ENCODE measurements at regions not wholly inside any gene's neighbourhood (a gene's known extent, or its start where the extent isn't known, plus 50 kb on each side); places are given as distances from the start of the nearest gene placed in this dataset.
"Not testable (repeated sequence)": the region's sequence is repeated elsewhere in the genome, so short reads cannot be mapped to it uniquely, and the experiment has no call there.

GRCh38 chr1:215426101-215426500 is 141.0 kb upstream of the KCTD3 start:
- H2BK120ac ChIP-seq (ENCODE audit: low read depth, low read length), result no peak overlapping the region
- no peak overlapping the region for H3K18ac ChIP-seq (ENCODE audit: low read length)
- no peak overlapping the region for H3K9ac ChIP-seq (ENCODE audit: low read depth, low read length, poor library complexity)
- no peak overlapping the region for H3K14ac ChIP-seq (ENCODE audit: low read length)
- no peak overlapping the region for H2BK15ac ChIP-seq (ENCODE audit: low read length)
- H2BK5ac ChIP-seq (ENCODE audit: low read length), result no peak overlapping the region
- H4K8ac ChIP-seq (ENCODE audit: low read depth, low read length), result no peak overlapping the region
- no peaks in the 10 kb centered on the region for H3K27me3 ChIP-seq (ENCODE audit: control insufficient read depth in 3 of 3, insufficient read depth in 3 of 3, low read depth in 1 of 3, low read length in 3 of 3)
- H3K79me1 ChIP-seq (ENCODE audit: low read depth, low read length), result no peaks in the 10 kb centered on the region
- H3K36me3 ChIP-seq (replicated peaks in 1 of 2; ENCODE audit: control insufficient read depth in 2 of 2, insufficient read depth in 2 of 2, low read length in 2 of 2), result no peaks in the 10 kb centered on the region
- DNase-seq (ENCODE audit: low spot score), result no peak
- no peaks in the 10 kb centered on the region for H3K9me3 ChIP-seq (replicated peaks in 1 of 2; ENCODE audit: control insufficient read depth in 2 of 2, insufficient read depth in 1 of 2, low read depth in 1 of 2, low read length in 2 of 2)
- no peak overlapping the region for H4K91ac ChIP-seq (ENCODE audit: low read depth, low read length, poor library complexity)
- H3K4me1 ChIP-seq (ENCODE audit: control insufficient read depth in 2 of 2, insufficient read depth in 1 of 2, low read depth in 1 of 2, low read length in 2 of 2), result peaks cover 0 to 5% of the 10 kb centered on the region in 2 donors
- H3K23ac ChIP-seq (ENCODE audit: low read depth, low read length, poor library complexity), result no peak overlapping the region
- H3K4ac ChIP-seq (ENCODE audit: low read length), result no peak overlapping the region
- no peak overlapping the region for H2AK5ac ChIP-seq (ENCODE audit: low read depth, low read length)
- H3K4me2 ChIP-seq (ENCODE audit: insufficient read depth, low read length, poor library complexity, severe bottlenecking), result no peak overlapping the region
- H2AFZ ChIP-seq (ENCODE audit: low read length), result no peak overlapping the region
- H3K27ac ChIP-seq (replicated peaks; ENCODE audit: low read length), result no peak overlapping the region
- H2BK12ac ChIP-seq (ENCODE audit: low read length), result no peak overlapping the region
- H3K4me3 ChIP-seq (ENCODE audit: low read length in 2 of 2), result no peak overlapping the region

GRCh38 chr1:215432483-215433227 is 134.4 kb upstream of the KCTD3 start:
- not testable (repeated sequence) for H3K79me1 ChIP-seq (ENCODE audit: low read depth, low read length); H4K8ac ChIP-seq (ENCODE audit: low read depth, low read length); H3K18ac ChIP-seq (ENCODE audit: low read length); H3K14ac ChIP-seq (ENCODE audit: low read length); H2BK12ac ChIP-seq (ENCODE audit: low read length); H2BK5ac ChIP-seq (ENCODE audit: low read length); H3K9me3 ChIP-seq (replicated peaks in 1 of 2; ENCODE audit: control insufficient read depth in 2 of 2, insufficient read depth in 1 of 2, low read depth in 1 of 2, low read length in 2 of 2); H3K27me3 ChIP-seq (ENCODE audit: control insufficient read depth in 3 of 3, insufficient read depth in 3 of 3, low read depth in 1 of 3, low read length in 3 of 3); H3K4ac ChIP-seq (ENCODE audit: low read length); H3K4me3 ChIP-seq (ENCODE audit: low read length in 2 of 2); H3K4me1 ChIP-seq (ENCODE audit: control insufficient read depth in 2 of 2, insufficient read depth in 1 of 2, low read depth in 1 of 2, low read length in 2 of 2); H3K27ac ChIP-seq (replicated peaks; ENCODE audit: low read length); H3K23ac ChIP-seq (ENCODE audit: low read depth, low read length, poor library complexity); H2AK5ac ChIP-seq (ENCODE audit: low read depth, low read length); H3K9ac ChIP-seq (ENCODE audit: low read depth, low read length, poor library complexity); H3K36me3 ChIP-seq (replicated peaks in 1 of 2; ENCODE audit: control insufficient read depth in 2 of 2, insufficient read depth in 2 of 2, low read length in 2 of 2); H3K4me2 ChIP-seq (ENCODE audit: insufficient read depth, low read length, poor library complexity, severe bottlenecking); H2BK15ac ChIP-seq (ENCODE audit: low read length); H4K91ac ChIP-seq (ENCODE audit: low read depth, low read length, poor library complexity); H2BK120ac ChIP-seq (ENCODE audit: low read depth, low read length); DNase-seq (ENCODE audit: low spot score); H2AFZ ChIP-seq (ENCODE audit: low read length)
- no CpG with 5 or more reads among the region's 6 CpGs for WGBS, 2 donors (ENCODE audit: extremely low coverage in 2 of 2, insufficient read length in 2 of 2, insufficient replicate concordance in 1 of 2)

- H3K9me3 ChIP-seq (replicated peaks in 1 of 2; ENCODE audit: control insufficient read depth in 2 of 2, insufficient read depth in 1 of 2, low read depth in 1 of 2, low read length in 2 of 2), result no peaks in the 10 kb centered on the region
- WGBS, 2 donors (ENCODE audit: extremely low coverage in 2 of 2, insufficient read length in 2 of 2, insufficient replicate concordance in 1 of 2), result no CpG with 5 or more reads among the region's 8 CpGs
These were observed 133.9 kb upstream of the KCTD3 start for GRCh38 chr1:215433237-215433636.

GRCh38 chr1:215439549-215439948 is 127.6 kb upstream of the KCTD3 start:
- no peak overlapping the region for H3K18ac ChIP-seq (ENCODE audit: low read length)
- no peak overlapping the region for H4K91ac ChIP-seq (ENCODE audit: low read depth, low read length, poor library complexity)
- no peaks in the 10 kb centered on the region for H3K9me3 ChIP-seq (replicated peaks in 1 of 2; ENCODE audit: control insufficient read depth in 2 of 2, insufficient read depth in 1 of 2, low read depth in 1 of 2, low read length in 2 of 2)
- no peak overlapping the region for H4K8ac ChIP-seq (ENCODE audit: low read depth, low read length)
- H3K27ac ChIP-seq (replicated peaks; ENCODE audit: low read length), result no peak overlapping the region
- H3K4me1 ChIP-seq (ENCODE audit: control insufficient read depth in 2 of 2, insufficient read depth in 1 of 2, low read depth in 1 of 2, low read length in 2 of 2), result no peaks in the 10 kb centered on the region
- no peak overlapping the region for H2BK15ac ChIP-seq (ENCODE audit: low read length)
- no peak for DNase-seq (ENCODE audit: low spot score)
- no peak overlapping the region for H2BK5ac ChIP-seq (ENCODE audit: low read length)
- H3K4me3 ChIP-seq (ENCODE audit: low read length in 2 of 2), result no peak overlapping the region
- H2BK12ac ChIP-seq (ENCODE audit: low read length), result no peak overlapping the region
- no peaks in the 10 kb centered on the region for H3K27me3 ChIP-seq (ENCODE audit: control insufficient read depth in 3 of 3, insufficient read depth in 3 of 3, low read depth in 1 of 3, low read length in 3 of 3)
- no peaks in the 10 kb centered on the region for H3K36me3 ChIP-seq (replicated peaks in 1 of 2; ENCODE audit: control insufficient read depth in 2 of 2, insufficient read depth in 2 of 2, low read length in 2 of 2)
- H3K14ac ChIP-seq (ENCODE audit: low read length), result no peak overlapping the region
- no peak overlapping the region for H3K9ac ChIP-seq (ENCODE audit: low read depth, low read length, poor library complexity)
- H2AFZ ChIP-seq (ENCODE audit: low read length), result no peak overlapping the region
- no peak overlapping the region for H3K23ac ChIP-seq (ENCODE audit: low read depth, low read length, poor library complexity)
- no peak overlapping the region for H3K4ac ChIP-seq (ENCODE audit: low read length)
- no peak overlapping the region for H2BK120ac ChIP-seq (ENCODE audit: low read depth, low read length)
- no peak overlapping the region for H3K4me2 ChIP-seq (ENCODE audit: insufficient read depth, low read length, poor library complexity, severe bottlenecking)
- no peaks in the 10 kb centered on the region for H3K79me1 ChIP-seq (ENCODE audit: low read depth, low read length)
- H2AK5ac ChIP-seq (ENCODE audit: low read depth, low read length), result no peak overlapping the region

More at GRCh38 chr1:215433237-215433636, 133.9 kb upstream of the KCTD3 start:
- Histone ChIP-seq H3K36me3 (replicated peaks in 1 of 2; ENCODE audit: control insufficient read depth in 2 of 2, insufficient read depth in 2 of 2, low read length in 2 of 2) (no peaks in the 10 kb centered on the region), H3K4me3 (ENCODE audit: low read length in 2 of 2) (no peak overlapping the region), H3K79me1 (ENCODE audit: low read depth, low read length) (no peaks in the 10 kb centered on the region), H3K23ac (ENCODE audit: low read depth, low read length, poor library complexity) (no peak overlapping the region), H4K91ac (ENCODE audit: low read depth, low read length, poor library complexity) (no peak overlapping the region), H2BK5ac (ENCODE audit: low read length) (no peak overlapping the region), H3K14ac (ENCODE audit: low read length) (no peak overlapping the region), H2AFZ (ENCODE audit: low read length) (no peak overlapping the region), H3K4ac (ENCODE audit: low read length) (no peak overlapping the region), H2BK120ac (ENCODE audit: low read depth, low read length) (no peak overlapping the region), H2BK15ac (ENCODE audit: low read length) (no peak overlapping the region), H3K27me3 (ENCODE audit: control insufficient read depth in 3 of 3, insufficient read depth in 3 of 3, low read depth in 1 of 3, low read length in 3 of 3) (no peaks in the 10 kb centered on the region), H3K4me1 (ENCODE audit: control insufficient read depth in 2 of 2, insufficient read depth in 1 of 2, low read depth in 1 of 2, low read length in 2 of 2) (peaks cover 0 to 2% of the 10 kb centered on the region in 2 donors), H3K9ac (ENCODE audit: low read depth, low read length, poor library complexity) (no peak overlapping the region), H2BK12ac (ENCODE audit: low read length) (no peak overlapping the region), H2AK5ac (ENCODE audit: low read depth, low read length) (no peak overlapping the region), H3K4me2 (ENCODE audit: insufficient read depth, low read length, poor library complexity, severe bottlenecking) (no peak overlapping the region), H4K8ac (ENCODE audit: low read depth, low read length) (no peak overlapping the region), H3K27ac (replicated peaks; ENCODE audit: low read length) (no peak overlapping the region), H3K18ac (ENCODE audit: low read length) (no peak overlapping the region)
- no peak for DNase-seq (ENCODE audit: low spot score)

Measured in neuronal stem cell (in vitro differentiated cells).